A549 (cell line): ENCODE measurements at regions not wholly inside any gene's neighbourhood (a gene's known extent, or its start where the extent isn't known, plus 50 kb on each side); places are given as distances from the start of the nearest gene placed in this dataset.

Experiments used
- ATAC-seq, 2 experiments: fragments of 200-7000 bp in 1 of 2; fragments of >200 bp in 1 of 2; cut with Nextera tagmentation in 1 of 2; cut with Tn5 transposase in 1 of 2; 3 replicates each; pipeline versions ENCODE4 v1.8.0 to v1.9.1; 2018 to 2020; ENCODE audit warnings: mild to moderate bottlenecking in 1 of 2, moderate library complexity in 1 of 2
- CTCF ChIA-PET: fragments of 300-600 bp; sonication (Branson Sonifier 250); formaldehyde crosslinking; extraction: SDS; loops from one replicate; lab custom pipeline; 2021; ENCODE audit warnings: antibody characterized with exemption, inconsistent platforms; lab: Yijun Ruan, JAX
- POLR2A ChIA-PET: fragments of 350-600 bp; formaldehyde crosslinking; extraction: SDS; loops from one replicate; lab custom pipeline; 2021; ENCODE audit warnings: antibody characterized with exemption, inconsistent platforms; lab: Yijun Ruan, JAX
- DNase-seq, 2 experiments: peaks; one replicate each; pipeline versions ENCODE4 v3.0.0 to v3.0.0-alpha.2; 2011 to 2016; ENCODE audit warnings: low read depth in 1 of 2, low spot score in 1 of 2
- FAIRE-seq: peaks from 2 replicates; lab custom pipeline; 2011; peaks lifted over from hg19 to GRCh38; lab: Jason Lieb, UNC
- H3K27ac ChIP-seq, 2 experiments: fragments of >200 bp; sonication (Bioruptor Twin); formaldehyde crosslinking; 3 replicates each; pipeline ENCODE4 v1.5.1; 2016 to 2017
- H3K4me1 ChIP-seq: fragments of >200 bp; sonication (Bioruptor Twin); formaldehyde crosslinking; 3 replicates; pipeline ENCODE4 v1.6.1; 2016
- H3K4me2 ChIP-seq: fragments of >200 bp; sonication (Bioruptor Twin); formaldehyde crosslinking; 3 replicates; pipeline ENCODE4 v1.6.1; 2016
- H3K4me3 ChIP-seq: fragments of >200 bp; sonication (Bioruptor Twin); formaldehyde crosslinking; 3 replicates; pipeline ENCODE4 v1.5.1; 2016
- H3K9me3 ChIP-seq: fragments of >200 bp; sonication (Bioruptor Twin); formaldehyde crosslinking; 3 replicates; pipeline ENCODE4 v1.6.1; 2016
- ATOH8 ChIP-seq: fragments of 250-450 bp; sonication (Bioruptor Pico); IDR thresholded peaks from 2 replicates; pipeline ENCODE4 v1.5.0; 2020; ENCODE audit warnings: low read depth, mild to moderate bottlenecking, moderate library complexity
- CHD2 ChIP-seq: fragments of 150-350 bp; IDR thresholded peaks from 2 replicates; pipeline ENCODE4 v1.6.1; 2014; ENCODE audit warnings: low read length; ENCODE audit not compliant: partially characterized antibody
- EHMT2 ChIP-seq: fragments of 200-600 bp; sonication (generic); IDR thresholded peaks from 2 replicates; pipeline ENCODE4 v1.6.1; 2016; ENCODE audit warnings: antibody characterized with exemption, low read depth, mild to moderate bottlenecking, moderate library complexity
- EP300 ChIP-seq, 2 experiments: fragments of >200 bp; sonication (Bioruptor Twin); formaldehyde crosslinking; IDR thresholded peaks; 2 replicates in 1 of 2; 3 replicates in 1 of 2; pipeline ENCODE4 v1.6.1; 2016 to 2017
- ESRRA ChIP-seq: fragments of 150-350 bp; IDR thresholded peaks from 2 replicates; pipeline ENCODE4 v1.6.1; 2014; ENCODE audit warnings: mild to moderate bottlenecking, low read length, borderline replicate concordance
- FOXS1 ChIP-seq: fragments of 250-450 bp; sonication (Bioruptor Pico); IDR thresholded peaks from 2 replicates; pipeline ENCODE4 v1.5.0; 2020; ENCODE audit warnings: mild to moderate bottlenecking, moderate library complexity
- HEYL ChIP-seq: fragments of 250-450 bp; sonication (Bioruptor Pico); IDR thresholded peaks from 2 replicates; pipeline ENCODE4 v1.8.0; 2021; ENCODE audit warnings: mild to moderate bottlenecking, moderate library complexity
- HOXA7 ChIP-seq: fragments of 250-450 bp; sonication (Bioruptor Pico); IDR thresholded peaks from 2 replicates; pipeline ENCODE4 v1.5.0; 2020; ENCODE audit warnings: mild to moderate bottlenecking, moderate library complexity
- JUNB ChIP-seq: fragments of >200 bp; sonication (Bioruptor Twin); formaldehyde crosslinking; IDR thresholded peaks from 2 replicates; pipeline ENCODE4 v1.6.1; 2016
- KDM1A ChIP-seq: fragments of 200-600 bp; sonication (generic); IDR thresholded peaks from 2 replicates; pipeline ENCODE4 v1.6.1; 2016; ENCODE audit warnings: low read depth, mild to moderate bottlenecking
- KDM5A ChIP-seq: fragments of 200-600 bp; sonication (generic); IDR thresholded peaks from 2 replicates; pipeline ENCODE4 v1.6.1; 2016; ENCODE audit warnings: antibody characterized with exemption, mild to moderate bottlenecking
- MYC ChIP-seq: IDR thresholded peaks from 2 replicates; pipeline ENCODE4 v1.6.1; 2012; ENCODE audit warnings: mild to moderate bottlenecking, inconsistent platforms, low read length, improper control_type of control experiment, borderline replicate concordance
- NR3C1 ChIP-seq: fragments of >200 bp; sonication (Bioruptor Twin); formaldehyde crosslinking; IDR thresholded peaks from 3 replicates; pipeline ENCODE4 v1.6.1; 2017
- PBX3 ChIP-seq: IDR thresholded peaks from 2 replicates; pipeline ENCODE4 v1.6.1; 2012
- POLR2A ChIP-seq: IDR thresholded peaks from 2 replicates; pipeline ENCODE4 v1.6.1; 2012; ENCODE audit warnings: mild to moderate bottlenecking, low read length
- RARB ChIP-seq: fragments of 250-450 bp; sonication (Bioruptor Pico); IDR thresholded peaks from 2 replicates; pipeline ENCODE4 v1.8.0; 2021; ENCODE audit warnings: mild to moderate bottlenecking, moderate library complexity
- RFX5 ChIP-seq: fragments of 450-650 bp; IDR thresholded peaks from 2 replicates; pipeline ENCODE4 v1.7.1; 2014; ENCODE audit warnings: antibody characterized with exemption, mild to moderate bottlenecking, moderate library complexity
- RNF2 ChIP-seq: fragments of 200-600 bp; sonication (generic); IDR thresholded peaks from 2 replicates; pipeline ENCODE4 v1.6.1; 2016; ENCODE audit warnings: low read depth, mild to moderate bottlenecking, antibody characterized with exemption, moderate library complexity, borderline replicate concordance
- TFCP2L1 ChIP-seq: fragments of 250-450 bp; sonication (Bioruptor Pico); IDR thresholded peaks from 2 replicates; pipeline ENCODE4 v1.5.0; 2021; ENCODE audit warnings: mild to moderate bottlenecking
- ZC3H11A ChIP-seq: fragments of 450-650 bp; IDR thresholded peaks from 2 replicates; pipeline ENCODE4 v1.6.1; 2014; ENCODE audit warnings: antibody characterized with exemption, mild to moderate bottlenecking
- WGBS: methylation state at CpG from one replicate; pipeline ENCODE4 v1.1.6; 2017; ENCODE audit errors: missing lambda C conversion rate; 5-methylcytosine and 5-hydroxymethylcytosine counted together
- TF ChIP-seq, protein P1 (sequence below): fragments of 150-350 bp; IDR thresholded peaks from 2 replicates; pipeline ENCODE4 v1.6.1; 2014; ENCODE audit warnings: low read depth, mild to moderate bottlenecking, low read length

GRCh38 chr1:177490786-177491185, 320.0 kb downstream of the BRINP2 start (continued):
- TF ChIP-seq POLR2A: no peak
- no peak for TF ChIP-seq FOXS1 (CRISPR knock-in tag)
- TF ChIP-seq, protein P1, sequence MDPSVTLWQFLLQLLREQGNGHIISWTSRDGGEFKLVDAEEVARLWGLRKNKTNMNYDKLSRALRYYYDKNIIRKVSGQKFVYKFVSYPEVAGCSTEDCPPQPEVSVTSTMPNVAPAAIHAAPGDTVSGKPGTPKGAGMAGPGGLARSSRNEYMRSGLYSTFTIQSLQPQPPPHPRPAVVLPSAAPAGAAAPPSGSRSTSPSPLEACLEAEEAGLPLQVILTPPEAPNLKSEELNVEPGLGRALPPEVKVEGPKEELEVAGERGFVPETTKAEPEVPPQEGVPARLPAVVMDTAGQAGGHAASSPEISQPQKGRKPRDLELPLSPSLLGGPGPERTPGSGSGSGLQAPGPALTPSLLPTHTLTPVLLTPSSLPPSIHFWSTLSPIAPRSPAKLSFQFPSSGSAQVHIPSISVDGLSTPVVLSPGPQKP: no peak

DNA sequence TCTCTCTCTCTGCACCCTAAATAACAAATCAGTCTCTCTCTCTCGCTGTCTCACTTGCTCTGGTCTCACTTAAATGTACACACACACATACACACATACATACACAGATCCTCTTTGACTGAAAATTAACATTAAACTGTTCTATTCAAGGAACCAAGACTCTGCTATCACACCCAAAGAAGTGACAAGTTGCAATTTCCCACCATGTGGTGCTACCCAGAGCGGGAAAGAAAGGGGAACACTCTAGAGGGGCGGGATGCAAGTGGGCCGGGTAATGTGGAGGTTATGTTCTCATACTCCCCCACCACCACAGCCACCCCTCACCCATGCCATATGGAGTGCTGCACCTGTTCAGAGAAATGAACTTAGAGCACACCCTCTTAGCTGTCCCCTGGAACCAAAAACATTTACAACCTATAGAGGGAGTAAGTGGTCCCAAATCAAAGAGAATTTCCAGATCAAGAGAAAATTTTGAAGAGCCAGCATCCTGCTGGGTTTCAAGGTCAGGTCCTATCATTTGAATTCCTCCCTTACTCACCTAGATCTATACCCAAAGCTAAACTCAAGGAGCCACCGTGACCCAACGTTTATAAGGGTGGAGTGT, 319.4 kb downstream of the BRINP2 start:
- WGBS: 8% methylated on average over 6 of the region's 6 CpGs
- no peak overlapping the region for H3K4me3 ChIP-seq
- POLR2A ChIA-PET: no interaction called here
- no peak overlapping the region for H3K4me2 ChIP-seq
- no peaks in the 10 kb centered on the region for H3K4me1 ChIP-seq
- FAIRE-seq (no peak), DNase-seq (no peak), ATAC-seq (no peak; a peak in 1 of 6 replicates)
- no peak overlapping the region for H3K27ac ChIP-seq
- CTCF ChIA-PET: interaction anchor here (0.6 to 1.2 kb wide), 2 partner anchors 50 to 204 kb away, joined by 3 to 4 read pairs; no protein-coding TSS in a partner anchor
- TF ChIP-seq KDM5A (no peak), ATOH8 (CRISPR knock-in tag) (no peak), CHD2 (no peak), MYC (no peak), RARB (CRISPR knock-in tag) (no peak), RNF2 (no peak), ZC3H11A (no peak)
- no peaks in the 10 kb centered on the region for H3K9me3 ChIP-seq

DNA sequence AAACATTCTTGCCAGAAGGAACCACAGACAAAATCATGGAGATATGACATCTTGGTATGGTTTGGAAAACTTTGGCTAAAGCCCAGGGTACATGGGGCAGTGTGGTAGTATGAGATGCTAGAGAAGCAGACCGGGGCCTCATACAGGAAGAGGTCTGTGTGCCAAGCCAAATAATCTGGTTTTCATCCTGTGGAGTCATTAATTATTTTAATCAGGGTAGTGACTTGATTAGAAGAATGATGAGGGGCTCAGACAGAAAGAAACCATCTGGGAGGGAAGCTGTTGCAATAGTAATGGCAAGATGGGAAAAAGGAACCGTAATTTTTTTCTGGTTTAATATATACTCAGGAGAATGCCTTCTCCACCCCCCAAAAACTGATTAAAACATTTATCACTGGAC, 318.0 kb downstream of the BRINP2 start:
- Histone ChIP-seq H3K27ac (no peak overlapping the region), H3K4me2 (no peak overlapping the region), H3K9me3 (no peaks in the 10 kb centered on the region), H3K4me3 (no peak overlapping the region), H3K4me1 (no peaks in the 10 kb centered on the region)
- no peak for TF ChIP-seq EHMT2
- no peak for TF ChIP-seq EP300 (IDR thresholded peaks at IDR 0.05)
- TF ChIP-seq HEYL (CRISPR knock-in tag): no peak
- TF ChIP-seq ESRRA: no peak
- TF ChIP-seq PBX3: no peak
- no peak for TF ChIP-seq KDM1A
- no peak for TF ChIP-seq RFX5
- TF ChIP-seq HOXA7 (CRISPR knock-in tag): no peak
- no peak for TF ChIP-seq POLR2A
- TF ChIP-seq NR3C1: no peak
- TF ChIP-seq TFCP2L1 (CRISPR knock-in tag): no peak
- no peak for TF ChIP-seq JUNB
- CTCF ChIA-PET: no interaction called here
- ATAC-seq (no peak), DNase-seq (no peak), FAIRE-seq (no peak)
- POLR2A ChIA-PET: no interaction called here
- 0% methylated on average over 2 of the region's 2 CpGs for WGBS

DNA sequence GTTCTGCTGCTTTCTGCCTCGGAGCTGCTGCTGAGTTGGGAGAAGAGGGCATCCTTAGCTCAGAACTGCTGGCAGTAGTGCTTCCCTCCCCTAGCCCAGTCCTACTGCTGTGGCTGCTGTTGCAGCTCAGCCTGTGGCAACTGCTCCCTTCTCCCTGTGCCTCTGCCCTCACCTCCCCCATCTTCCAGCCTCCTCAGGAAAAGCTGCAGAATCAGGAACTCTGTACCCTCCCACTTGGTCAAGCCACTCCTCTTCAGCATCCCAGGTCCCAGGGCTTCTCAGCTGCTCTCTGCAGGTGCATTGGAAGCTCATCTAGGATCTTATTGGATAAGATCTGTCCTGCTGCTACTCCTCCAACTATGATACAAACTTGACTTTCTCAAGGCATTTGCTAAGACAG, 316.7 kb downstream of the BRINP2 start:
- TF ChIP-seq RARB (CRISPR knock-in tag): no peak
- no peak overlapping the region for H3K4me2 ChIP-seq
- no peaks in the 10 kb centered on the region for H3K9me3 ChIP-seq
- FAIRE-seq (no peak), DNase-seq (no peak), ATAC-seq (no peak)
- H3K27ac ChIP-seq: no peak overlapping the region
- H3K4me1 ChIP-seq: no peaks in the 10 kb centered on the region
- ChIA-PET CTCF (interaction anchor here (0.6 kb wide), 1 partner anchor 1833 kb away, joined by 3 read pairs; no protein-coding TSS in a partner anchor), POLR2A (no interaction called here)
- WGBS: 0% methylated on average over 1 of the region's 1 CpG
- H3K4me3 ChIP-seq: no peak overlapping the region
